ENCODE measurements at regions not wholly inside any gene's neighbourhood (a gene's known extent, or its start where the extent isn't known, plus 50 kb on each side); places are given as distances from the start of the nearest gene placed in this dataset.

- POLR2A ChIA-PET (ENCODE audit: partially characterized antibody), result no interaction called here
- DNase-seq (ENCODE audit: low read depth in 1 of 2, low spot score in 2 of 2), result no peak
- H3K79me1 ChIP-seq (ENCODE audit: low read depth, low read length), result no peaks in the 10 kb centered on the region
Observed at GRCh38 chr9:30688801-30689200, 1695.6 kb upstream of the ACO1 start.

More at GRCh38 chr9:30688801-30689200, 1695.6 kb upstream of the ACO1 start:
- Histone ChIP-seq H3K23ac (ENCODE audit: insufficient read length) (no peak overlapping the region), H2BK120ac (replicated peaks; ENCODE audit: low read depth, low read length) (no peak overlapping the region), H3K4me3 (ENCODE audit: extremely low read depth in 1 of 4, insufficient read depth in 2 of 4, low read depth in 3 of 4, low read length in 4 of 4) (no peak overlapping the region), H3K4ac (replicated peaks; ENCODE audit: insufficient read length, low read depth, low read length) (no peak overlapping the region), H3K4me1 (replicated peaks in 1 of 4; ENCODE audit: control insufficient read depth in 3 of 4, insufficient read depth in 4 of 4, low read length in 3 of 4) (no peaks in the 10 kb centered on the region), H3K23me2 (ENCODE audit: low read depth, low read length) (no peaks in the 10 kb centered on the region), H3K79me2 (ENCODE audit: control insufficient read depth in 1 of 2, insufficient read depth in 2 of 2, low read length in 2 of 2) (no peaks in the 10 kb centered on the region), H3K27me3 (replicated peaks in 1 of 4; ENCODE audit: control insufficient read depth in 3 of 4, extremely low read depth in 1 of 4, insufficient read depth in 3 of 4, low read length in 3 of 4) (no peaks in the 10 kb centered on the region), H2BK20ac (ENCODE audit: low read length) (no peak overlapping the region), H3K18ac (ENCODE audit: extremely low read depth, low read length) (no peak overlapping the region), H2BK12ac (ENCODE audit: low read depth, low read length) (no peak overlapping the region), H3K4me2 (ENCODE audit: insufficient read depth in 1 of 2, low read depth in 2 of 2, low read length in 2 of 2) (no peak overlapping the region), H3K9me3 (ENCODE audit: insufficient read depth in 2 of 2, low read depth in 1 of 2, low read length in 1 of 2) (peaks cover 0 to 3% of the 10 kb centered on the region in 2 experiments; a peak in 1 of 4 replicates), H4K91ac (replicated peaks; ENCODE audit: insufficient read length, low read length) (no peak overlapping the region), H3K9ac (replicated peaks in 1 of 4; ENCODE audit: extremely low read depth in 1 of 4, low read depth in 3 of 4, low read length in 3 of 4) (no peak overlapping the region), H2AFZ (ENCODE audit: low read length) (no peak overlapping the region), H2BK5ac (ENCODE audit: low read depth, low read length) (no peak overlapping the region), H2BK15ac (ENCODE audit: low read length) (no peak overlapping the region), H3K27ac (ENCODE audit: low read depth, low read length) (no peak overlapping the region), H4K5ac (ENCODE audit: insufficient read length, low read depth, low read length) (no peak overlapping the region), H3K36me3 (ENCODE audit: control insufficient read depth in 2 of 4, insufficient read depth in 4 of 4, low read length in 3 of 4) (no peaks in the 10 kb centered on the region), H3K56ac (replicated peaks; ENCODE audit: insufficient read length, low read depth, low read length) (no peak overlapping the region), H2AK5ac (ENCODE audit: low read depth, low read length) (no peak overlapping the region), H4K8ac (ENCODE audit: extremely low read depth, insufficient read depth, low read length) (no peak overlapping the region), H4K20me1 (replicated peaks in 1 of 2; ENCODE audit: control insufficient read depth in 1 of 2, insufficient read depth in 2 of 2, low read length in 2 of 2) (no peaks in the 10 kb centered on the region), H3K14ac (ENCODE audit: insufficient read length) (no peak overlapping the region)
- WGBS, 2 experiments (ENCODE audit: extremely low coverage in 1 of 2, insufficient coverage in 1 of 2, insufficient read length in 1 of 2, insufficient replicate concordance in 2 of 2, low coverage in 1 of 2, low lambda C conversion rate in 2 of 2, missing lambda C conversion rate in 1 of 2), result 87% methylated on average over 14 of the region's 14 CpGs; no CpG with 5 or more reads in 1 of the 2 experiments
- no peak for FAIRE-seq
- CTCF ChIA-PET (ENCODE audit: partially characterized antibody), result no interaction called here
- TF ChIP-seq KDM1A (IDR thresholded peaks at IDR 0.05; ENCODE audit: borderline replicate concordance, low read length), result no peak
- no peak for TF ChIP-seq RXRA (IDR thresholded peaks at IDR 0.05; ENCODE audit: insufficient read depth, low read depth, low read length)
- no peak for TF ChIP-seq SUZ12 (IDR thresholded peaks at IDR 0.05; ENCODE audit: low read length)
- no peak for TF ChIP-seq KDM4A (IDR thresholded peaks at IDR 0.05; ENCODE audit: low read depth, low read length, severe bottlenecking)
- no peak for TF ChIP-seq CREB1 (IDR thresholded peaks at IDR 0.05)
